ENCODE measurements at regions not wholly inside any gene's neighbourhood (a gene's known extent, or its start where the extent isn't known, plus 50 kb on each side); places are given as distances from the start of the nearest gene placed in this dataset.
"Not testable (repeated sequence)": the region's sequence is repeated elsewhere in the genome, so short reads cannot be mapped to it uniquely, and the experiment has no call there.

DNA sequence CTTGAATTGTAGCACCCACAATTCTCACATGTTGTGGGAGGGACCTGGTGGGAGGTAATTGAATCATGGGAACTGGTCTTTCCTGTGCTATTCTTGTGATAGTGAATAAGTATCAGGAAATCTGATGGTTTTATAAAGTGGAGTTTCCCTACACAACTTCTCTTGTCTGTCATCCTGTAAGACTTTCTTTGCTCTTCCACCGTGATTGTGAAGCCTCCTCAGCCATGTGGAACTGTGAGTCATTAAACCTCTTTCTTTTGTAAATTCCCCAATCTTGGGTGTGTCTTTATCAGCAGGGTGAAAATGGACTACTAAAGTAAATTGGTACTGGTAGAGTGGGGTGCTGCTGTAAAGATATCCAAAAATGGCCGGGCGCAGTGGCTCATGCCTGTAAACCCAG, 215.6 kb downstream of the LIG4 start:
- no peak for DNase-seq

DNA sequence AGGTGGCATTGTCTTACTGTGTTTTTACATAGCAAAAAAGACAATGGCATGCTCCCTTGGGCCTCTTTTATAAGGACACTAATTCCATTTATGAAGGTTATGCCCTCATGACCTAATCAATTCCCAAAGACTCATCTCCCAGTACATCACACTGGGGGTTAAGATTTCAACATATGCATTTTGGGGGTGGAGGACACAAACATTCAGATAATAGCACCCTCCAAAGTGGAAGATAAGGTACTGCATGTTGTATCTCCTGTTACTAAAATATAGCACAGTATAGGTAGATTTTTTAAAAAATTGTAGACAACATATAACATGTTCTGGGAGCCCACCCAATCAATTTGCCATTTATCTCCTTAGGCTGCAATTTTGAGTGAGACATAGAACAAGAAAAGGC, 221.2 kb downstream of the LIG4 start:
- no peak for DNase-seq

DNA sequence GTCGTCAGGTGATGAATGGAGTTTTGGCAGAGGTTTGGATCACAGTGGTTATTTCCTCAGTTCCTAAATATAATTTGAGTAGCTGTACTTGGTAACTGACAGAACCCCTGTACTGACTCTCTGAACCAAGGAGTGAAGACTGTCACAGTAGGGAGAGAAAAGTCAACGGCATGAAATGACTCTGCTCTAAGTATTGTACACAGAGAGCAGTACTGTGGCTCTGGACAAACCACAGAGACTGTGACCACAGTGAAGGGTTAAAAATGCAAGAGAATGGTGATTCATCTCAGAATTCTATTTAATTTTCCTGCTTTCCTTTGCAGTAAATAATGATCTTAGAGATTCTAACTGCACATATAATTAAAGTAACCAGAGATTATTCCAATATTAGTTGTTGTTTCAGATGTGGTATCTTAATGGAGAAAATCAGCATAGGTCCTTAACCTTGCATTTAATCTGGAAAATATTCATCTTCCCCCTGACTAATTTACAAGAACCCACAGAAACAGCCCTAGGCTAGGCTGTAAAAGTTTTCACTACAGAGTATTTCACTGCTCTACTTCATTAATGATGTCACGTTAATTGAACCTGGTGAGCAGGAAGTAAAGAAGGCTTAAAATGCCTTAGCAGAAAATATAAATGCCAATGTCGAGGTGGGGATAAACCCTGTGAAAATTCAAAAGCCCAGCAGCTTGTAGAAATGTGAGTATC, 221.9 kb downstream of the LIG4 start:
- DNase-seq, result no peak

DNA sequence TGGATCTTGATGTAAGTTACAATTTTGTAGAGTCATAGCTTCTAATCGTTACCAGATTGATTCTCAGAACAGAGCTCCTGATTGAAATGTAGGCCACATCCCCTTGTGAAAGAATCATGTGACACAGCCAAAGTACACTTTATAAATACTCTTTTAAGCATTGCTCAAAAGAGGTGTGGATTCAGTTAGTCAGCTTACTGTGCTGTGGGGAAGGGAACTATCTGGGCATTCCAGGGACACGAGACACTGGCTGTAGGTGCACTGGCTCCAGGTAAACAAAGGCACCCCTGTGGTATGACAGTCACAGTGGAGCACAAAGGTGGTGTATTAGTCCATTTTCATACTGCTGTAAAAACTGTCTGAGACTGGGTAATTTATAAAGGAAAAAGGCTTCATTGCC, 222.8 kb downstream of the LIG4 start:
- DNase-seq, result no peak

DNA sequence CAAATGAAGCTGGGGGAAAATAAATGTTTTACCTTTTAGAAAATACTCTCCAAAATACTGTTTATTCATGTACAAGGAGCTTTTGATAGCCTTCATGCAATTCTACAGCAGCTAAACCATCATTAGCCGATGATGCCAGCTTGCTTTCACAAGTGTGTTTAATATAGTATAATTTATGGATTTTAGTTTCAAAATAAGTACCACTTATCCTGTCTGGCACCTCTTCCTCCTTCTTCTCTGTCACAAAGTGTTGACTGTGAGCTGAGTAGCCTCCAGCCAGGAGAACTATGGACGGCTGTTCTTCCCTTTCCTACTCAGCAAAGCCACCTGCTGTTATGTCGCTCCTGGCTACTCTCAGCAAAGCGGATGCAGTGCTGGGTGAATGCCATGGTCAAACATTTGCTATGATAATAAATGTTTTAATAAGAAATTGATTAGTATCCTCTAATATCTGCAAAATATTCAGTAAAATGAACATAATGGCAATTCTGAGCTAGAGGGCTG, 238.2 kb downstream of the LIG4 start:
- no peak for DNase-seq

DNA sequence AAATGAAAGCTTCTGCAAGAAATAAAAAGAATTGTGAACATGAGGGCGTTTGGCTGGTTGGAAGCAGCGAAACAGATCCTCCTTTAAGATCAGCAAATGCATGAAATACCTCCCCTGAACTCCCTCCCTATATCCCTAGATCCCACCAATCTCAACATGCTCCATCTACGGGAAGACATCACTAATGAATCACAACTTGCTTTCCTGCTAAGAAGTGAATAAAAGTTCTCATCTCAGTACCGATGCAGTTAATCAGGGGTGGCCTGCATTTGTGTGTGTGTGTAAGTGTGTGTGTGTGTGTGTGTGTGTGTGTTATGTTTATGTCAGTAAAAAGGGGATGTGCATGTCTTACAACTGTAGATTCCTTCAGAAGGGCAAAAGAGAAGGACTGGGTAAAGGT, 238.7 kb downstream of the LIG4 start:
- no peak for DNase-seq

DNA sequence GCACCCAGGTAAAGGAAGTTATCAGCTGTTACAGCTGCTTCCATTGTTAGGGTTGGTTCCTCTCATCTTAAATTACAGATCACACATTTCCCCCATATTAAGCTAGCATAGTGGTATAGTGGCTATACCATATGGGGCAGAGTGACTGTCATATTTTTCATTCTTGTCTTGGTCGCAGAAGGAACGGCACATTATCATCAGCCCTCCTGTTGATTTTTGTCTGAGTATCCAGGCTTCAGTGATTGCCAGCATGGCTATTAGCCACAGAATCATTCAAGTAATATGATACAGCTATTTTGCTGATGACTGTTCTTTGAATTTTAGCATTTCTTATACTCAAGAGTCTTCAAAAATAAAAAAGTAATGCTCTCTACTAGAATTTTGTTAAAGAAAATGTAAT, 240.9 kb downstream of the LIG4 start:
- DNase-seq, result no peak

DNA sequence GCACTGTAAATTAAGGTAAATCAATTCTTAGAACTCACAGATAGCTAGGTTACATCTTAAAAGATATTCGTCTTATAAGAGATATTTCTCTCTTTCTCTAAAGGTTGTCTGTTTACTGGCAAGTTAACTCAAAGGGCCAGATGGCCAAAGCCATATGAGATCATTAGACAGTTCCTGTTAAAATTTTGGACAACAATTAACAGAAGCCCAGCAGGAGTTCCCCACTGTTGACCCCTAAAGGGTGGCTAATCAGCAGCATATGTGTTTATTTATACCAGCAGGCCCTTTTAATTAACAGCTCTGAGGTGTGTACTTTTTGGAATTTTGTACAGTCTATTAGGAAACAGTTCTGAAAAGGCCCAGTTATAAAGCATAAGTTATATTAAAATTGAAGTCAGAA, 245.8 kb downstream of the LIG4 start:
- DNase-seq, result no peak

DNA sequence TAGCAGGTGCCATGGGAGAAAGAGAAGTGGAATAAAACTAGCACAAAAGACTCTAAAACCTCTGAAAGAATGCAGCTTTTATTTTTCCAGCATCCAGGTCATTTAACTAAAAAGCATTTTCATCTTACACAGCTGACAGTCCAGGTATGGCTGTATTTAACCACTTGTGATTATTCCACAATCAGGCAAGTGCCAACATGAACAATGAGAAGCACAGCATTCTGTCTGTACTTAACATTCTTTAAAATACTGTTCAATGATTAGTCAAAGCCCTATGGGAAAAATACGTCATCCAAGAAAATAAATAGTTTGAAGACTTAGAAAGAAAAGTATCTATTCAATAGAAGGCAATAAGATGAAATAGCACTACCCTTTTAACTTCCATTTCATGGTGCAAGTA, 246.9 kb downstream of the LIG4 start:
- no peak for DNase-seq

DNA sequence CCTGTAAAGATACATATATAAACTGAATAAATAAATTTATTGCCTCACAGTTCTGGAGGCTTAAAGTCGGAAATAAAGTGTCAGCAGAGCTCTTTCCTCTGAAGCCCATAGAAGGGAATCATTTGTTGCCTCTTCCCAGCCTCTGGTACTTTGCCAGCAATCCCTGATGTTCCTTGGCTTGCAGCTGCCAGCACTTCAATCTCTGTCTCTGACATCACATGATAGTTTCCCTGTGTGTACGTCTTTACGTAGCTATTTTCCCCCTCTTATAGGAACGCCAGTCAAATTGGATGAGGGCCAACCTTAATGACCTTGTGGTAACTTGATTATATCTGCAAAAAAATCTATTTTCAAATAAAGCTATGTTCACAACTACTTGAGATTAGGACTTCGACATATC, 250.9 kb downstream of the LIG4 start:
- DNase-seq, result no peak

DNA sequence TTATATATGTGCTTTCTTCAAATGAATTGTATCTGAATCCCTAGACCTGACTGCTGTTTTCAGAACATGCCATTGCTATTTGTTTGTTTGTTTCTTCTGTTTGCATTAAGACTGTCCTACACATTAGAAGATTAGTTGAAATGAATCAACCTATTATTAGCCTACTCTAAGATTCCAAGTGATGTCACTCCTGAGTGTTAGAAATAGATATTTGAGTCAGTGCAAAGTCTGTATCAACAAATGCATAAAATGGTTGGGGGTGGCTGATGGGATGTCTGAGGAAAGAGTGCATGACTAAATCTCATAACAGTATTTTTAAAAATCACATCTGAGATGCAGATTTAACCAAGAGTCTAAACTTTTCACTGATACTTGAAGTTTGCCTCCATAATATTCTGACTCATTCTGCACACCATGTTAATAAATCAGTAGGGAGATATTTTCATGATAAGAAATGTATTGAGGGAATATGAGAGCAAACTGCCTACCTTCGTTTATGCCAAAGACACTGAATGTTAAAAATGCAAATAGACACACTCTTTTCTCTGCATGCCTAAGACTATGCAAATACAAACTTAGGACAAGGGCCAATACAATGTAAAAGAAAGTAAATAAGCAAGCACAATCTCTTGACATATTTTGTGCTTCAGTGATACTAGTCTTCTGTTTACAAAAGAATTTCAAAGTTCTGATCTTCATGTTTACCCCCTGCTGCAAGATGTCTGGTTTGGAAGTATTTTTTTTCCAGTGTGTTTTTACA, 253.3 kb downstream of the LIG4 start:
- no peak for DNase-seq

DNA sequence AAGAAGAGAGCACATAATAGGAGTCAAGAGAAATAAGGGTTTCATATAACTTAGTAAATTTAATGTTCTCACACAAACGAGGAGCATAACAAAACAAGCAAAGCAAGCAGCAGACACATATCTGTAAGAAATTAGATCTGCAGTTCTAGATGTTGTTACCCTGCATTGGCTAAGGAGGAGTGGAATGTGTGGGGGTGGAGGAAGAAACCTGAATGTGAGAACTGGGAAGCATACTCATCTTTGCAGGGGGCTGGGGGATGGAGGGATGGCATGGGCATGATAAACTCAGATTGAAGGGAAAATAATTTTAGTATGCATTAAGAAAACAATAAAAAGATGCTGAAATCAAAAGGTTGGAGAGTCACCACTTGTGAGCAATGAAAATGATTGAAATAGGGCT, 255.0 kb downstream of the LIG4 start:
- no peak for DNase-seq

DNA sequence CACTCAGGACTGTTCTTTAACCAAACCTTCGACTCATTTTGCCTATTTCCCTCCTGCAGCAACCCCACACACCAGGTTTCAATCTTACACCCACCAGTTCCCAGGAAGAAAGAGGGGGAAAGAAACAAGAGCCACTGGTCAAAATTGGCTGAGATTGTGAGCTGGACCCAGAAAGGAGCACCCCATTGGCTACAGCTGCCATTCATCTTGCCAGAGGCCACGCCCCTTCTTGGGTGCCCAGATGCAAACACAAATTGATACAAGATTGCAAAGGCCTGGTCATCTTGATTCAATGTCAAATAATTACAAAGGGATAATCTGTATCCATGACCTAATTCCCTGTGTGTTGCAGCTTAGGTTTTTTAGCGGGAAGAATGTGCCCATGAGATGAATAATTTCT, 258.4 kb downstream of the LIG4 start:
- DNase-seq, result no peak

DNA sequence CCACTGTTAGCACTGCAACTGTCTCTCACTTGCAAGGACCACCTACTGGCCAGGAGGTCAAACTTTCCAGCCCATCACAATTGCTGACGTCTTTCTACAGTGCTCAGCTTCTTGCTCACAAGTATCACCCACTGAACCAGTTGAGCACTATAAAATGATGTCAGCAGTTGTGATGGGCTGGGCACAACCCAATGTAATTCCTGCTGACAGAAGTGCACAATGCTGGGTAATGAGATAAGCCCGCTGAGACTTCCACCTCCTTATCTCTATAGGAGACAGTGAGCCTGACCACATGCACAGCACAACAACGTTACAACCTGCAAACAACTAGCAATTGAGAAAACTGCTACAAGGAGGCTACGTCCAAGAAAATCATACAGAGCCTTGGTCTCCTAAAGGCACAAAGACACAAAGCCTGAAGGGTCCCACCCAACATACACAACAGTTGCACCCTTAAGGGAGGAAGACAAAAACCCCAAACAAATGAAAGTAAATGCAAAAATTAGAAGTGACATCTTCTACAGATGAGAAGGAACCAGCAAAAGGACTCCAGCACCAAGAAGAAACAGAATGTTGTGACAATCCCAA, 273.2 kb downstream of the LIG4 start:
- no peak for DNase-seq

DNA sequence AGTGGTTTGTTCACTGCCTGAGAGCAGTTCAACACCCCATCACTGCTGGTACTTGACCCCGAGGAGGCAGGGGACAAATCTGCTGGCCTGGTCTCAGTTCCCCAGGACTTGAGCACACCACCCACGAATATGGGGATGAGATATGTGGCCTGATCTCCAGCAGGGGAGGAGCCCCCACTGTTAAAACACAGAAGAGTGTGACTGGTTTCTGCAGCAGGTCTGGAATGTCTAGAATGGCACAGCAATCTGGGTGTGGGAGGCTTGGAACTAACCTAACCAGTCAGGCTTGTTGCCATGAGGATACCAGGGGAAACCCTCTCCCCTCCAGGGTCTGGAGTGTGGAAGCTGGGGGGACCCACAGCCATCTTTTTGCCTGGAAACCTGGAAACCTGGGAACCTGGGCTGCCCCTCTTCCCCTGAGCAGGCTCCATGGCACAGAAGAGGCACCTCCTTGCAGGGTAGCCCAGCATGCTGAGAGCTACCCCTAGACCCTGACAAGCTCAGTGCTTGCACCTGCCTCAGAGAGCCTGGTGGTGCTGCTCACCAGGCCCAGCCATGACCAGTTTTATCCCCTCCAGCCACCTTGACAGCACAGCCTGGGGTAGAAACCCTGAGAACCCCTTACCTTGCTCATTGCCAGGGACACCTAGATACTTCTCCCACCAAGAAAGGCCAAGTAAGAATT, 273.8 kb downstream of the LIG4 start:
- no peak for DNase-seq

DNA sequence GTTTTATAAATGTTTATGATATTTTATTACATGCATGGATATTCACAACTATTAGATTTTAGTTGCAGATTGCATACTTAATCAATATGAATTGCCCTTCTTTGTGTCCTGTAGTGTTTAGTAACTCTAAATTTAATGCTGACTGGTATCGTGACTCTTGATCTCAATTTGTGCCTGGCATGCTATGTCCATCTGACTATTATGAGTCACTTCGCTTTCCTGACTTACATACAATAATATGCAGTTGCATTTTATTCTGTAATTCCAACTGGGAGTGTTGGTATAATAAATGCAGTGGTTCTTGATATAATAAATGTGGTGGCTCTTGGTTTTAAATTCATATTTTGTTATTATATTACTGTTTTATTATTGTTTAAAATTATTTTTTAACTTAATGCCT, 277.5 kb downstream of the LIG4 start:
- no peak for DNase-seq

DNA sequence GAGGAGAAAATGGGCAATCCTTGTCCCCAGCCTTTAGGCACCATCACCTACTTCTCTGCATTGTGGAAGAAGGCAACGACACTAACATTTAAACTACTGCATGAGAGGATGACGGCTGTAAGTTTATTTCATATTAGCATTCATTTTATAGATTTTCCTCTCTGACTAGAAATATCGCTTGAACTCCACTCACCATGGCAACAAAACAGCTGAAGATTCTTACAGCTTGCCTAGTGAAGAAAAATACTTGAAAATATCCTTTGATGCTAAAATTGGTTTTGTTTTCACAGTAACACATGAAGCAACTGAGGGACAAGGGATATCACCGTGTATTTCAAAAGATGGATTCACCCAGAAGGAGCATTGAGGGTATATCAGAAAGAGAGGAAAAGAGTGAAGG, 284.3 kb downstream of the LIG4 start:
- no peak for DNase-seq

DNA sequence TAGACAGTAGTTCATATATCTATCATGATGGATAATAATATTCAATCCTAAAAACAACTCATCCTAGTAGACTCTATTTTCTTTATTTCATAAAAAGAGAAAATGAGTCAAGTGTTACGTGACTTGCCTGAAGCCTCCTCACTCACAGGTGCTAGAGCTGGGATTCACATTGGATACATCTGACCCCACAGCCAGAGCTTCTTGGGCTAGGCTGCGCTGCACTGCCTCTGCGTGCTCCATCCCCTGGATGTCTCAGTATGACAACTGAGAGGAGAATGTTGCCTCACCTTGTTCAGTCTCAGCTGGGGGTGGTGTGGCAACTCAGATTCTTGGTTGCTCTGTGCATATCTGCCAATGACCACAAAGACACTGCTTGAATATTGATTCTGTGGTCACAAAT, 286.6 kb downstream of the LIG4 start:
- DNase-seq, result no peak

DNA sequence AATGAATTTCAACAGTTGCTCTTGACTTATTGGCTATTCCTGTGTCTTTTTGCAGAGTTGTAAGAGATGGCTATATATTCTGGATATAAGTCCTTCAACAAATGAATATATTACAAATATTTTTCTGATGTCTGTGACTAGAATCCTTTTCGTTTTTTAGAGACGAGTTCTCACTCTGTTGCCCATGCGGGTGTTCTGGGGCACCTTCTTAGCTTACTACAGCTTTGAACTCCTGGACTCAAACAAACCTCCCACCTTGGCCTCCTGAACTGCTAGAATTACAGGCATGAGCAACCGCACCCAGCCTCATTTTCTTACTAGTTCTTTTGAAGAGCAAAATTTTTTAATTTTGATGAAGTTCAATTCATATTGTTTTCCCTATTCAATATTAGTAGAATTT, 287.8 kb downstream of the LIG4 start:
- DNase-seq, result no peak

DNA sequence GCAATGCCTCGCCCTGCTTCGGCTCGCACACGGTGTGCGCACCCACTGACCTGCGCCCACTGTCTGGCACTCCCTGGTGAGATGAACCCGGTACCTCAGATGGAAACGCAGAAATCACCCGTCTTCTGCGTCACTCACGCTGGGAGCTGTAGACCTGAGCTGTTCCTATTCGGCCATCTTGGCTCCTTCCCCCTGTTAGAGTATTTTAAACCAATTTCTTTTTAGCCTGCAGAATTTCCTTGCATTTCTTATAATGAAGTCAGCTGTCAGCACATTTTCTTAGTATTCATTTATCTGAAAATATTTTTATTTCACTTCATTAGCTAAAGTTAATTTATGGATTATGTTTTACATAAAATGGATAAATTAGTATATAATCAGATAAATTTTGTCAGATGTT, 288.8 kb downstream of the LIG4 start:
- DNase-seq, result not testable (repeated sequence)

DNA sequence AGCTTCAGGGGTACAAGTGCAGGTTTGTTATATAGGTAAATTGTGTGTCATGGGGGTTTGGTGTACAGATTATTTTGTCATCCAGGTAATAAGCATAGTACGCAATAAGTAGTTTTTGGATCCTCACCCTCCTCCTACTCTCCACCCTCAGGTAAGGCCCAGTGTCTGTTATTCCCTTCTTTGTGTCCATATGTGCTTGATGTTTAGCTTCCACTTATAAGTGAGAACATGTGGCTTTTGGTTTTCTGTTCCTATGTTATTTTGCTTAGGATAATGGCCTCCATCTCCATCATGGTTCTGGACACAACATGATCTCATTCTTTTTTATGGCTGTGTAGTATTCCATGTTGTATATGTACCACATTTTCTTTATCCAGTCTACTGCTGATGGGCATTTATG, 298.4 kb downstream of the LIG4 start:
- not testable (repeated sequence) for DNase-seq

DNA sequence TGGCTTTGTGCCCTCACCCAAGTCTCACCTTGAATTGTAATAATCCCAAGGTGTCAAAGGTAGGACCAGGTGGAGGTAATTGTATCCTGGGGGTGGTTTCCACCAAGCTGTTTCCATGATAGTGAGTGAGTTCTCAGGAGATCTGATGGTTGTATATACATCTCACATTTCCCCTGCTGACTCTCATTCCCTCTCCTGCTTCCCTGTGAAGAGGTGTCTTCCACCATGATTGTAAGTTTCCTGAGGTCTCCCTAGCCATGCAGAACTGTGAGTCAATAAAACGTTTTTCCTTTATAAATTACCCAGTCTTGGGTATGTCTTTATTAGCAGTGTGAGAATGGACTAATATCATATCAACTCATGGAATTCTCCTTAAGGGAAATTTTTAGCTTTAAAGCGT, 302.6 kb downstream of the LIG4 start:
- DNase-seq, result no peak

DNA sequence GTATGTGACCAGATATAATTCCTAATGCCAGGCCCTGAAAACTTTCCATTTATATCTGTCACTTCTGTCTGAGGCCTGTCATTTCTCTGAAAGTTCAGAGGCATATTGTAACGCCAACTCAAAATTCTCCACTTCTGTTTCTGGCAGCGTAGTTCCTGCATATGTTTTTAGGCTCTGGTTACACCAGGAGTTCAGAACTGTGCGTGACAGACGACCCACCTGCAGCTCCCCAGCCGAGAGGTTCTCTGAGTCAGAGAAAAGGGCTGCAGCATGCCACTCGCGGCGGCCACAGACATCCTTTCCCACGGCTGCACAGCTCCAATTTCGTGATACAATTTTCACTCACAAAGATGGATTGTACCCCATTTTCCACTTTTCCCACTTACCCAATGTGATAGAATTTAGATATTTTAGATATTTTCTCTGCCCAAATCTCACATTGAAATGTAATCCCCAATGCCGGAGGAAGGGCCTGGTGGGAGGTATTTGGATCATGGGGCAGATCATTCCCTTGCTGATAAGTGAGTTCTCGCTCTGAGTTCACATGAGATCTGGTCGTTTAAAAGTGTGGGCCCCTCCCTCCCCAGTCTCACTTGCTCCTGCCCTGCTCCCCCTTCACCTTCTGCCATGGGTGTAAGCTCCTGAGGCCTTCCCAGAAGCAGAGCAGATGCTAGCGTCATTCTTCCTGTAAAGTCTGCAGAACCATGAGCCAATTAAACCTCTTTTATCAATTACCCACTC, 308.1 kb downstream of the LIG4 start:
- no peak for DNase-seq

All from CD4-positive, alpha-beta T cell treated with Interleukin-10 for 1 hour (primary cell).